ENCODE measurements at regions not wholly inside any gene's neighbourhood (a gene's known extent, or its start where the extent isn't known, plus 50 kb on each side); places are given as distances from the start of the nearest gene placed in this dataset.

DNA sequence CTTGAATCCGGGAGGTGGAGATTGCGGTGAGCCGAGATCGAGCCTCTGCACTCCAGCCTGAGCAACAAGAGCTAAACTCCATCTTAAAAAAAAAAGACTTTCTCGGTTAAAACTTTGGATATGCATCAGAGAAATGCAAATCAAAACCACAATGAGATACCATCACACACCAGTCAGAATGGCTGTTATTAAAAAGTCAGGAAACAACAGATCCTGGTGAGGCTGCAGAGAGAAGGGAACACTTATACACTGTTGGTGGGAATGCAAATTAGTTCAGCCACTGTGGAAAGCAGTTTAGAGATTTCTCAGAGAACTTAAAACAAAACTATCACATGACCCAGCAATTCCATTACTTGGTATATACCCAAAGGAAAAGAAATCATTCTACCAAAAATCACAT is 619.4 kb upstream of the KIRREL3 start:
- no peaks in the 10 kb centered on the region for H3K9me3 ChIP-seq (ENCODE audit: control insufficient read depth, low read length)
- H2AK5ac ChIP-seq (ENCODE audit: low read length, severe bottlenecking): no peak overlapping the region
- no peak overlapping the region for H3K14ac ChIP-seq (ENCODE audit: low read length in 2 of 2)
- no peak overlapping the region for H2BK15ac ChIP-seq (ENCODE audit: low read depth, poor library complexity, severe bottlenecking)
- no peaks in the 10 kb centered on the region for H3K79me1 ChIP-seq (replicated peaks; ENCODE audit: low read length, poor library complexity, severe bottlenecking)
- no peak overlapping the region for H2BK12ac ChIP-seq (ENCODE audit: low read length in 2 of 2)
- no peak overlapping the region for H2AFZ ChIP-seq (ENCODE audit: low read depth, low read length)
- H3K36me3 ChIP-seq (ENCODE audit: control insufficient read depth in 1 of 2, insufficient read depth in 2 of 2, low read depth in 1 of 2, low read length in 2 of 2): no peaks in the 10 kb centered on the region
- H4K91ac ChIP-seq (ENCODE audit: low read length): no peak overlapping the region
- no peaks in the 10 kb centered on the region for H3K27me3 ChIP-seq (ENCODE audit: control insufficient read depth in 1 of 2, insufficient read depth in 1 of 2, low read length in 2 of 2)
- WGBS: 91% methylated on average over 5 of the region's 5 CpGs
- H3K4me3 ChIP-seq (ENCODE audit: insufficient read depth in 1 of 2, low read depth in 1 of 2, low read length in 2 of 2): no peak overlapping the region
- H3K18ac ChIP-seq (ENCODE audit: low read depth in 1 of 2, low read length in 2 of 2): no peak overlapping the region
- H3K4ac ChIP-seq (ENCODE audit: low read depth in 1 of 2, low read length in 2 of 2): no peak overlapping the region
- H3K4me2 ChIP-seq (ENCODE audit: low read length, poor library complexity, severe bottlenecking): no peak overlapping the region
- H3K23ac ChIP-seq (ENCODE audit: low read length in 2 of 2): no peak overlapping the region
- no peak overlapping the region for H3K27ac ChIP-seq (ENCODE audit: low read length, poor library complexity, severe bottlenecking)
- H2BK5ac ChIP-seq (ENCODE audit: low read depth, low read length, poor library complexity, severe bottlenecking): no peak overlapping the region
- DNase-seq: no peak
- H2BK120ac ChIP-seq (ENCODE audit: low read depth, low read length): no peak overlapping the region
- no peaks in the 10 kb centered on the region for H3K4me1 ChIP-seq (ENCODE audit: control insufficient read depth, insufficient read depth, low read depth, low read length)
- no peak overlapping the region for H3K9ac ChIP-seq (ENCODE audit: low read length)
- no peak overlapping the region for H4K8ac ChIP-seq (ENCODE audit: low read length)

DNA sequence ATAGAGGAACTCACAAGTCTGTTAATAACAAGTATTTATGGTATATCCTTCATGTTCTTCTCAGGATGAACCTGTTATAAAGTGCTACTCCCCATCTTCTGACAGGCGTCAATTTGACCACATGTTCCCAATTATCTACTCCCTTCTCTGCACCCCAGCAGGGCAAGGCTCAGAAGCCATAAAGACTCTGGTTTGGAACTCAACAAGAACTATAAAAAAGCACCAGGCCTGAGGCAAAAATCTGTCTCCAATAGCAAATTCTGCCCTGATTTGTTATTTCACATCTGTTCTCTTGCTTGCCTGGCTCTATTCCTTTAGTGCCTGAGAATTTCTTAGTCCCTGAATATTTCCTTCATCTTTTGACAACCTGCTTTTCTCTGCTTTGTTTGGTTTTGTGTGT is 618.2 kb upstream of the KIRREL3 start:
- WGBS: 88% methylated on average over 1 of the region's 1 CpG
- Histone ChIP-seq H4K91ac (ENCODE audit: low read length) (no peak overlapping the region), H3K4me1 (ENCODE audit: control insufficient read depth, insufficient read depth, low read depth, low read length) (no peaks in the 10 kb centered on the region), H2BK120ac (ENCODE audit: low read depth, low read length) (no peak overlapping the region), H2AFZ (ENCODE audit: low read depth, low read length) (no peak overlapping the region), H4K8ac (ENCODE audit: low read length) (no peak overlapping the region), H3K9me3 (ENCODE audit: control insufficient read depth, low read length) (no peaks in the 10 kb centered on the region), H3K14ac (ENCODE audit: low read length in 2 of 2) (no peak overlapping the region), H3K18ac (ENCODE audit: low read depth in 1 of 2, low read length in 2 of 2) (no peak overlapping the region), H2BK15ac (ENCODE audit: low read depth, poor library complexity, severe bottlenecking) (no peak overlapping the region), H2AK5ac (ENCODE audit: low read length, severe bottlenecking) (no peak overlapping the region), H2BK12ac (ENCODE audit: low read length in 2 of 2) (no peak overlapping the region), H3K4ac (ENCODE audit: low read depth in 1 of 2, low read length in 2 of 2) (no peak overlapping the region), H3K36me3 (ENCODE audit: control insufficient read depth in 1 of 2, insufficient read depth in 2 of 2, low read depth in 1 of 2, low read length in 2 of 2) (no peaks in the 10 kb centered on the region), H3K79me1 (replicated peaks; ENCODE audit: low read length, poor library complexity, severe bottlenecking) (no peaks in the 10 kb centered on the region), H2BK5ac (ENCODE audit: low read depth, low read length, poor library complexity, severe bottlenecking) (no peak overlapping the region), H3K4me2 (ENCODE audit: low read length, poor library complexity, severe bottlenecking) (no peak overlapping the region), H3K4me3 (ENCODE audit: insufficient read depth in 1 of 2, low read depth in 1 of 2, low read length in 2 of 2) (no peak overlapping the region), H3K23ac (ENCODE audit: low read length in 2 of 2) (no peak overlapping the region), H3K27me3 (ENCODE audit: control insufficient read depth in 1 of 2, insufficient read depth in 1 of 2, low read length in 2 of 2) (no peaks in the 10 kb centered on the region), H3K27ac (ENCODE audit: low read length, poor library complexity, severe bottlenecking) (no peak overlapping the region), H3K9ac (ENCODE audit: low read length) (no peak overlapping the region)
- no peak for DNase-seq

DNA sequence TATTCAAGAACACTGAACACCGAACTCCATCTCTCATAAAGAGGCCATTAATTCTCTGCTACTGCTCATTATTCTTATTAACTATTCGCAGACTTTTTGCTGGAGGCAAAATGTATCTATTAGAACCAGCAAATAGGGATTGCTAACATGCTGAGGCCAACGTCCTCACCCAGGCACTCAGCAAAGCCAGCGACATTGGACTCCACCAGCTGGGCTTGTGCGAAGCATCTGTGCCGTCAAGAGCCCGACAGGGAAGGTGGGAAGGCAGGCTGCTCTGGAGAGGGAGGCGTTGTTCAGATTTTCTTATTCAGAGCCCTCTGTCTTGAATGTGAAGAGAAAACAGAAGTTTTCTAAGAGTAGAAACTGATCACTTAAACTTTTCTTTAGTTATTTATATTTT is 615.6 kb upstream of the KIRREL3 start:
- Histone ChIP-seq H3K27ac (ENCODE audit: low read length, poor library complexity, severe bottlenecking) (no peak overlapping the region), H3K14ac (ENCODE audit: low read length in 2 of 2) (no peak overlapping the region)
- DNase-seq: no peak

DNA sequence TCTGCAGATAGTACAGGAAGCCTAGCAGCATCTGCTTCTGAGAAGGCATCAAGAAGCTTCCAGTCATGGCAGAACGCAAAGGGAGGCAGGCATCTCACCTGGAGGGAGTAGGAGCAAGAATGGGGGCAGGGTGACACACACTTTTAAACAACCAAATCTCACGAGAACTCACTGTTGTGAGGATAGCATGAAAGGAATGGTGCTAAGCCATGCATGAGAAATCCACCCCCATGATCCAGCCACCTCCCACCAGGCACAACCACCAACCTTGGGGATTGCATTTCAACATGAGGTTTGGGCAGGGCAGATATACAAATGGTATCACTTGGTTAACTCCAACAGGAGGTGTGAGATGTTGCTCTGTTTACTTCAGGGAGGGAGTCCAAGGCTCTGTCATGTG is 612.0 kb upstream of the KIRREL3 start:
- no peak overlapping the region for H4K91ac ChIP-seq (ENCODE audit: low read length)
- H2BK120ac ChIP-seq (ENCODE audit: low read depth, low read length): no peak overlapping the region
- WGBS: 50% methylated on average over 1 of the region's 2 CpGs

More for the DNA sequence above, 615.6 kb upstream of the KIRREL3 start:
- no peaks in the 10 kb centered on the region for H3K4me1 ChIP-seq (ENCODE audit: control insufficient read depth, insufficient read depth, low read depth, low read length)
- WGBS: 84% methylated on average over 7 of the region's 8 CpGs
- H3K9ac ChIP-seq (ENCODE audit: low read length): no peak overlapping the region
- no peak overlapping the region for H4K91ac ChIP-seq (ENCODE audit: low read length)
- no peak overlapping the region for H3K18ac ChIP-seq (ENCODE audit: low read depth in 1 of 2, low read length in 2 of 2)
- H3K79me1 ChIP-seq (replicated peaks; ENCODE audit: low read length, poor library complexity, severe bottlenecking): no peaks in the 10 kb centered on the region
- no peak overlapping the region for H2AFZ ChIP-seq (ENCODE audit: low read depth, low read length)
- H2BK5ac ChIP-seq (ENCODE audit: low read depth, low read length, poor library complexity, severe bottlenecking): no peak overlapping the region
- H3K4me3 ChIP-seq (ENCODE audit: insufficient read depth in 1 of 2, low read depth in 1 of 2, low read length in 2 of 2): no peak overlapping the region
- no peaks in the 10 kb centered on the region for H3K36me3 ChIP-seq (ENCODE audit: control insufficient read depth in 1 of 2, insufficient read depth in 2 of 2, low read depth in 1 of 2, low read length in 2 of 2)
- H3K9me3 ChIP-seq (ENCODE audit: control insufficient read depth, low read length): no peaks in the 10 kb centered on the region
- no peak overlapping the region for H2BK15ac ChIP-seq (ENCODE audit: low read depth, poor library complexity, severe bottlenecking)
- no peak overlapping the region for H3K4ac ChIP-seq (ENCODE audit: low read depth in 1 of 2, low read length in 2 of 2)
- no peaks in the 10 kb centered on the region for H3K27me3 ChIP-seq (ENCODE audit: control insufficient read depth in 1 of 2, insufficient read depth in 1 of 2, low read length in 2 of 2)
- no peak overlapping the region for H2AK5ac ChIP-seq (ENCODE audit: low read length, severe bottlenecking)
- H3K23ac ChIP-seq (ENCODE audit: low read length in 2 of 2): no peak overlapping the region
- no peak overlapping the region for H2BK12ac ChIP-seq (ENCODE audit: low read length in 2 of 2)
- H4K8ac ChIP-seq (ENCODE audit: low read length): no peak overlapping the region
- H2BK120ac ChIP-seq (ENCODE audit: low read depth, low read length): no peak overlapping the region
- H3K4me2 ChIP-seq (ENCODE audit: low read length, poor library complexity, severe bottlenecking): no peak overlapping the region

More for the DNA sequence above, 612.0 kb upstream of the KIRREL3 start:
- Histone ChIP-seq H3K18ac (ENCODE audit: low read depth in 1 of 2, low read length in 2 of 2) (no peak overlapping the region), H3K36me3 (ENCODE audit: control insufficient read depth in 1 of 2, insufficient read depth in 2 of 2, low read depth in 1 of 2, low read length in 2 of 2) (no peaks in the 10 kb centered on the region), H3K27me3 (ENCODE audit: control insufficient read depth in 1 of 2, insufficient read depth in 1 of 2, low read length in 2 of 2) (no peaks in the 10 kb centered on the region), H3K23ac (ENCODE audit: low read length in 2 of 2) (no peak overlapping the region), H3K79me1 (replicated peaks; ENCODE audit: low read length, poor library complexity, severe bottlenecking) (no peaks in the 10 kb centered on the region), H2AK5ac (ENCODE audit: low read length, severe bottlenecking) (no peak overlapping the region), H2BK5ac (ENCODE audit: low read depth, low read length, poor library complexity, severe bottlenecking) (no peak overlapping the region), H3K27ac (ENCODE audit: low read length, poor library complexity, severe bottlenecking) (no peak overlapping the region), H2BK12ac (ENCODE audit: low read length in 2 of 2) (no peak overlapping the region), H3K14ac (ENCODE audit: low read length in 2 of 2) (no peak overlapping the region), H2AFZ (ENCODE audit: low read depth, low read length) (no peak overlapping the region), H3K9me3 (ENCODE audit: control insufficient read depth, low read length) (no peaks in the 10 kb centered on the region), H3K4me3 (ENCODE audit: insufficient read depth in 1 of 2, low read depth in 1 of 2, low read length in 2 of 2) (no peak overlapping the region), H3K4me1 (ENCODE audit: control insufficient read depth, insufficient read depth, low read depth, low read length) (no peaks in the 10 kb centered on the region), H3K4me2 (ENCODE audit: low read length, poor library complexity, severe bottlenecking) (no peak overlapping the region), H4K8ac (ENCODE audit: low read length) (no peak overlapping the region), H3K4ac (ENCODE audit: low read depth in 1 of 2, low read length in 2 of 2) (no peak overlapping the region), H3K9ac (ENCODE audit: low read length) (no peak overlapping the region), H2BK15ac (ENCODE audit: low read depth, poor library complexity, severe bottlenecking) (no peak overlapping the region)
- no peak for DNase-seq

All from mesenchymal stem cell (in vitro differentiated cells and primary cell).